ENCODE measurements at regions not wholly inside any gene's neighbourhood (a gene's known extent, or its start where the extent isn't known, plus 50 kb on each side); places are given as distances from the start of the nearest gene placed in this dataset.

DNA sequence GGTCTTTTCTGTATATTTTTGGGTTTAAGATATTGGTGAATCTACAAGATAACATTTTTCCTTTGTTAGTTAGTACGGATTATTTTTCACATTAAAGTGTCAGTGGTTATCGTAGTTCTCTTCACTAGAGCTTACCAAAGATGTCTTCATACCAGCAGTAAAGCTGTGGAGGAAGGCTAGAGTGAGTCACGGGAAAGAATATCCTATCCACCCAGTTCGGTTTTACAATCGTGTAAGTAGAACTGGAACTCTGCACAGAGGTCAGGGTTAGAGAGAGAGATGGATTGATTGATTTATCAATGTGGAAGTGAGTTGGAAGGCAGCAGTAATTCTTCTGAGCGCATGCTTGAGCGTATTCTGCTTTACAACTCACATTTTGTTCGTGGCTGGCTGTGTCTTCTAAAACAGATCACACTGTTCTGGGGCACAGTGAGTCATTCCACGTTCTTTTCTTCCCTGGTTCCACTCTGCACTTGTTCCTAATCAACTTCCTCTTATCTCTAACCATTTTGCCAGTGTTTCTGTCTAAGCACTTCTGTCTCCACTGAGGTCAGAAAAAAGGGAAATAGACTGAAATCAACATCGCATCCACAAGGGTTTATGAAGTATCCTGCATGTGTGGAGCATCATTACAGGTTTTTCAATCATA is 86.5 kb upstream of the ARRDC3 start:
- Mint-ChIP-seq H3K36me3 (no peaks in the 10 kb centered on the region), H3K27me3 (ENCODE audit: low read depth) (no peaks in the 10 kb centered on the region), H3K27ac (no peak overlapping the region), H3K9me3 (peaks cover 6% of the 10 kb centered on the region), H3K4me1 (no peaks in the 10 kb centered on the region), H3K4me3 (no peak overlapping the region)
- no peak for ATAC-seq
- ChIA-PET CTCF (no interaction called here), POLR2A (no interaction called here)
- TF ChIP-seq SMAD4 (CRISPR knock-in tag; IDR thresholded peaks at IDR 0.05): no peak
- no peak for TF ChIP-seq JAZF1 (CRISPR knock-in tag; IDR thresholded peaks at IDR 0.05)
- DNase-seq (ENCODE audit: low spot score): no peak

GRCh38 chr5:91468651-91469422 is 85.7 kb upstream of the ARRDC3 start:
- DNase-seq (ENCODE audit: low spot score): no peak
- peaks cover 6% of the 10 kb centered on the region for H3K9me3 Mint-ChIP-seq
- POLR2A ChIA-PET: no interaction called here
- no peak overlapping the region for H3K27ac Mint-ChIP-seq
- ATAC-seq: no peak
- H3K4me3 Mint-ChIP-seq: no peak overlapping the region
- no peak for TF ChIP-seq IRF2 (CRISPR knock-in tag; IDR thresholded peaks at IDR 0.05; ENCODE audit: borderline replicate concordance, low read depth)
- no peaks in the 10 kb centered on the region for H3K4me1 Mint-ChIP-seq
- CTCF ChIA-PET: no interaction called here
- H3K36me3 Mint-ChIP-seq: no peaks in the 10 kb centered on the region
- no peaks in the 10 kb centered on the region for H3K27me3 Mint-ChIP-seq (ENCODE audit: low read depth)

- Mint-ChIP-seq H3K4me3 (no peak overlapping the region), H3K9me3 (peaks cover 6% of the 10 kb centered on the region), H3K27ac (no peak overlapping the region), H3K4me1 (no peaks in the 10 kb centered on the region), H3K36me3 (no peaks in the 10 kb centered on the region), H3K27me3 (ENCODE audit: low read depth) (no peaks in the 10 kb centered on the region)
- no peak for ATAC-seq
- DNase-seq (ENCODE audit: low spot score): no peak
- no peak for TF ChIP-seq IRF2 (CRISPR knock-in tag; IDR thresholded peaks at IDR 0.05; ENCODE audit: borderline replicate concordance, low read depth)
- no peak for TF ChIP-seq NFE2L1 (CRISPR knock-in tag; IDR thresholded peaks at IDR 0.05)
- no peak for TF ChIP-seq HMGXB4 (CRISPR knock-in tag; IDR thresholded peaks at IDR 0.05)
- TF ChIP-seq FOXP1 (CRISPR knock-in tag; IDR thresholded peaks at IDR 0.05; ENCODE audit: borderline replicate concordance): no peak
- no peak for TF ChIP-seq MYBL2 (CRISPR knock-in tag; IDR thresholded peaks at IDR 0.05)
- TF ChIP-seq ZNF219 (CRISPR knock-in tag; IDR thresholded peaks at IDR 0.05; ENCODE audit: borderline replicate concordance): no peak
- TF ChIP-seq, protein P1, sequence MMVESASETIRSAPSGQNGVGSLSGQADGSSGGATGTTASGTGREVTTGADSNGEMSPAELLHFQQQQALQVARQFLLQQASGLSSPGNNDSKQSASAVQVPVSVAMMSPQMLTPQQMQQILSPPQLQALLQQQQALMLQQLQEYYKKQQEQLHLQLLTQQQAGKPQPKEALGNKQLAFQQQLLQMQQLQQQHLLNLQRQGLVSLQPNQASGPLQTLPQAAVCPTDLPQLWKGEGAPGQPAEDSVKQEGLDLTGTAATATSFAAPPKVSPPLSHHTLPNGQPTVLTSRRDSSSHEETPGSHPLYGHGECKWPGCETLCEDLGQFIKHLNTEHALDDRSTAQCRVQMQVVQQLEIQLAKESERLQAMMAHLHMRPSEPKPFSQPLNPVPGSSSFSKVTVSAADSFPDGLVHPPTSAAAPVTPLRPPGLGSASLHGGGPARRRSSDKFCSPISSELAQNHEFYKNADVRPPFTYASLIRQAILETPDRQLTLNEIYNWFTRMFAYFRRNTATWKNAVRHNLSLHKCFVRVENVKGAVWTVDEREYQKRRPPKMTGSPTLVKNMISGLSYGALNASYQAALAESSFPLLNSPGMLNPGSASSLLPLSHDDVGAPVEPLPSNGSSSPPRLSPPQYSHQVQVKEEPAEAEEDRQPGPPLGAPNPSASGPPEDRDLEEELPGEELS (CRISPR knock-in tag; IDR thresholded peaks at IDR 0.05): no peak
- TF ChIP-seq, protein P2, sequence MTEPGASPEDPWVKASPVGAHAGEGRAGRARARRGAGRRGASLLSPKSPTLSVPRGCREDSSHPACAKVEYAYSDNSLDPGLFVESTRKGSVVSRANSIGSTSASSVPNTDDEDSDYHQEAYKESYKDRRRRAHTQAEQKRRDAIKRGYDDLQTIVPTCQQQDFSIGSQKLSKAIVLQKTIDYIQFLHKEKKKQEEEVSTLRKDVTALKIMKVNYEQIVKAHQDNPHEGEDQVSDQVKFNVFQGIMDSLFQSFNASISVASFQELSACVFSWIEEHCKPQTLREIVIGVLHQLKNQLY (CRISPR knock-in tag; IDR thresholded peaks at IDR 0.05): no peak
- TF ChIP-seq CREM (CRISPR knock-in tag; IDR thresholded peaks at IDR 0.05): no peak
- no peak for TF ChIP-seq ZNF423 (CRISPR knock-in tag; IDR thresholded peaks at IDR 0.05)
- CTCF ChIA-PET: interaction anchor here (0.6 kb wide), 1 partner anchor 185 kb away, joined by 3 read pairs; no protein-coding TSS in a partner anchor
- POLR2A ChIA-PET: no interaction called here
Observed at GRCh38 chr5:91464886-91465646, 81.9 kb upstream of the ARRDC3 start.
